ENCODE measurements at regions not wholly inside any gene's neighbourhood (a gene's known extent, or its start where the extent isn't known, plus 50 kb on each side); places are given as distances from the start of the nearest gene placed in this dataset.
A peak's percentile ranks its signal among the peaks of the same experiment; 100 is the strongest.

DNA sequence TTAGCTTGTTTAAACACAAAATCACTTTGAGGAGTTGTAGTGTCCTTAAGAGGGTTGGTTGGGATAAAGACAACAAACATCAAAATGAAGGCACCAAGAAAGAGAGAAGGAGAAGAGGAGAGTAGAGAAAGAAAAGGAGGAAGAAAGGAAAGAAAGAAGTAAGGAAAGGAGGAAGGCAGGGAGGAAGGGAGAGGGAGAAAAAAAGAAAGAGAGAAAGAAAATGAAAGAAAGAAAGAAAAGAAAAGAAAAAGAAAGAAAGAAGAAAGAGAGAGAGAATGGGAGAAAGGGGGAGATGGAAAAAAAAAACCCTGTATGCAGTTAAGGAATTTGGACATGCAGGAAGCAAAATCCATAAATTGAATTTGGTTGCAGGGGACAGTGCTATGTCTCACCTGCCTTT is 635.4 kb upstream of the FZD8 start:
- TF ChIP-seq, protein P1, sequence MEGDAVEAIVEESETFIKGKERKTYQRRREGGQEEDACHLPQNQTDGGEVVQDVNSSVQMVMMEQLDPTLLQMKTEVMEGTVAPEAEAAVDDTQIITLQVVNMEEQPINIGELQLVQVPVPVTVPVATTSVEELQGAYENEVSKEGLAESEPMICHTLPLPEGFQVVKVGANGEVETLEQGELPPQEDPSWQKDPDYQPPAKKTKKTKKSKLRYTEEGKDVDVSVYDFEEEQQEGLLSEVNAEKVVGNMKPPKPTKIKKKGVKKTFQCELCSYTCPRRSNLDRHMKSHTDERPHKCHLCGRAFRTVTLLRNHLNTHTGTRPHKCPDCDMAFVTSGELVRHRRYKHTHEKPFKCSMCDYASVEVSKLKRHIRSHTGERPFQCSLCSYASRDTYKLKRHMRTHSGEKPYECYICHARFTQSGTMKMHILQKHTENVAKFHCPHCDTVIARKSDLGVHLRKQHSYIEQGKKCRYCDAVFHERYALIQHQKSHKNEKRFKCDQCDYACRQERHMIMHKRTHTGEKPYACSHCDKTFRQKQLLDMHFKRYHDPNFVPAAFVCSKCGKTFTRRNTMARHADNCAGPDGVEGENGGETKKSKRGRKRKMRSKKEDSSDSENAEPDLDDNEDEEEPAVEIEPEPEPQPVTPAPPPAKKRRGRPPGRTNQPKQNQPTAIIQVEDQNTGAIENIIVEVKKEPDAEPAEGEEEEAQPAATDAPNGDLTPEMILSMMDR (IDR thresholded peaks at IDR 0.05; ENCODE audit: low read depth, low read length) = no peak

DNA sequence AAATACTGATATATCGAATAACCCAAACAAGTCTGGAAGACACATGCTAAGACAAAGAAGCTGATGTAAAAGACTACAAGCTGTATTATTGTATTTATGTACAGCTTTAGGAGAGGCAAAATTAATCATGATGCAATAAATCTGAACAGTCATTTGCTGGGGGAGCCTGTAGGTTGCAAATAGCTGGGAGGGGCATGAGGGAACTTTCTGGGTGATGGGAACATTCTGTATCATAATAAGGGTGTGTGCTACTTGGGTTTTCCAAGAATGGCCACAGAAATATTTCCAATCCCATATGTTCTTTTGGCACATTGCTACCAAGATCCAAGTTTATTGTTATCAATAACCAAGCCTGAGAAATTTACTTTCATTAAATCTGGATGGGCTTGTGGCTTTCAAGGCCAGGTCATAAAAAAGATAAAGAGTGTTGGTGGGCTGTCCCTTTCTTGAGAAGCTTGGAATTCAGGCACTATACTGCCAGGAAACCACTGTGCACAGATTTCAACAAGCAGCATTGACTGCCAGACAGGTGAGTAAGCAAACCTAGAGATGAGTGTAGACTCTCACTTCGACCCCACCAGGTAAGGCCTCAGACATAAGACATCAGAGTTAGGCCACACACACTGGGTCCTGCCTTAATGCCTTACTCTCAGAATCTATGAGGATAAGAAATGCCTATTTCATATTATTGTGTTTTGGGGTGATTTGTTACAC is 629.7 kb upstream of the FZD8 start:
- Histone ChIP-seq H3K9me3 (ENCODE audit: low read depth) (no peaks in the 10 kb centered on the region), H3K36me3 (no peaks in the 10 kb centered on the region), H3K4me3 (no peak overlapping the region), H3K27me3 (no peaks in the 10 kb centered on the region), H3K27ac (no peak overlapping the region), H3K4me1 (ENCODE audit: low read depth) (peaks cover 9% of the 10 kb centered on the region)
- TF ChIP-seq, protein P1 (IDR thresholded peaks at IDR 0.05; ENCODE audit: low read depth, low read length) = no peak
- DNase-seq (ENCODE audit: low read depth in 1 of 2, low spot score in 1 of 2) = no peak

More for the DNA sequence above, 635.4 kb upstream of the FZD8 start:
- no peak overlapping the region for H3K27ac ChIP-seq
- no peaks in the 10 kb centered on the region for H3K9me3 ChIP-seq (ENCODE audit: low read depth)
- no peaks in the 10 kb centered on the region for H3K36me3 ChIP-seq
- no peak for DNase-seq (ENCODE audit: low read depth in 1 of 2, low spot score in 1 of 2)
- H3K4me3 ChIP-seq = no peak overlapping the region
- H3K27me3 ChIP-seq = no peaks in the 10 kb centered on the region
- peaks cover 6% of the 10 kb centered on the region for H3K4me1 ChIP-seq (ENCODE audit: low read depth)

DNA sequence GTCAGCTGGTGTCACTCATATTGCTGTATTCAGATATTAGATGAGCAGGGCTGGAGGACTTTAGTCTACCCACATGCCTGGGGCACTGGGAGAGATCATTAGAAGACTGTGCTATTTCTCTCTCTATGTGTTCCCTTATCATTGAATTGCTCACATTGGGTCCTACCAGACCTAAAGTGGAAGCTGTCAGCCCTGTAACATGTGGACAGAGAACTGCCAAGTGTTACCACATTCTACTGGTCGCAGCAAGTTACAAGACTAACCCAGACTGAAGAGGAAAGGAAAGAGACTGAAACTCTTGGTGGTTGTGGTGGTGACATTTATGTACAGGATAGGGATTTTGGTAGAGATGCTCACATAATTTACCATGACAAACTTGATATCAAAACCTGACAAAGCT is 627.1 kb upstream of the FZD8 start:
- Histone ChIP-seq H3K36me3 (no peaks in the 10 kb centered on the region), H3K9me3 (ENCODE audit: low read depth) (no peaks in the 10 kb centered on the region), H3K27ac (no peak overlapping the region), H3K4me3 (no peak overlapping the region), H3K4me1 (ENCODE audit: low read depth) (peaks cover 10% of the 10 kb centered on the region), H3K27me3 (no peaks in the 10 kb centered on the region)
- peak in 1 of 2 donors; percentile 61 for DNase-seq (ENCODE audit: low read depth in 1 of 2, low spot score in 1 of 2)
- TF ChIP-seq, protein P1 (IDR thresholded peaks at IDR 0.05; ENCODE audit: low read depth, low read length) = no peak

DNA sequence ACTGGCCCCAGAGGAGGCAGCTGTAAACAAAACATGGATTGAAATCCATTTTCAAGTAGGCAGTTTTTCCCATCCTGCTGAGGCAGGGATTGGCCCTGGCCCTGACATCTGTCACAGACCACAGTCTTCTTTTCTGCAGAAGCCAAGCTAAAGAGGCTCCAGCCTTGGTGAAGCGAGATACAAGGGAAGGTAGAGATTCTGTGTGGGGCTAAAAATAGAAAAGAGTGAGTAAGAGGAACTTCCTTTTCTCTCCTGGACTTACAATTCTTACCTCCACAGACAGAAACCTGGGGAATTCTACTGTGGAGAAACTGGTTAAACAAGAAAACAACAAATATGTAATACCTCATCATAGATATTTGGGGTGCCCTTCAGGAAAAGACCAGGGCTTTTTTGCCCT is 624.8 kb upstream of the FZD8 start:
- no peak overlapping the region for H3K4me3 ChIP-seq
- H3K27ac ChIP-seq = peak overlapping the region; percentile 8
- H3K27me3 ChIP-seq = no peaks in the 10 kb centered on the region
- peaks cover 10% of the 10 kb centered on the region for H3K4me1 ChIP-seq (ENCODE audit: low read depth)
- no peaks in the 10 kb centered on the region for H3K36me3 ChIP-seq
- no peaks in the 10 kb centered on the region for H3K9me3 ChIP-seq (ENCODE audit: low read depth)
- DNase-seq (ENCODE audit: low read depth in 1 of 2, low spot score in 1 of 2) = no peak
- TF ChIP-seq, protein P1 (IDR thresholded peaks at IDR 0.05; ENCODE audit: low read depth, low read length) = no peak

DNA sequence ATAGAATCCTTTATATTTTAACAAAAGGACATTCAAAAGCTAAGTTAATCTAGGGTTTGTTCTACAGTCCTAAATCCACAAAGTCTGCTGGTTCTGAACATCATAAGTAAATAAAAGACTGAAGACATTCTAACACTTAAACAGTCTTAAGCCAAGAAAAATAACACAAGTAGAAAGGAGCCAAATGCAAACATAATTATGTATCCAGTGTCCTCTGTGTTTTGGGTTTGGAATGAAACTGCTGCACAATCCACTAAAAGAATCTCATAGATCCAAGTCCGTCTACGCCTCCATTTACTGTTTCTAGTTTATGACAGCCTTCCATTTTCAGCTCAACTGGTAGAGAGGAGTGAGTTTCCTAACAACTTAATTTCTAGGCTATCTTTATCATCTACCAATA is 623.6 kb upstream of the FZD8 start:
- no peak for DNase-seq (ENCODE audit: low read depth in 1 of 2, low spot score in 1 of 2)
- no peaks in the 10 kb centered on the region for H3K9me3 ChIP-seq (ENCODE audit: low read depth)
- H3K36me3 ChIP-seq = no peaks in the 10 kb centered on the region
- no peak overlapping the region for H3K27ac ChIP-seq
- TF ChIP-seq, protein P1 (IDR thresholded peaks at IDR 0.05; ENCODE audit: low read depth, low read length) = no peak
- H3K27me3 ChIP-seq = no peaks in the 10 kb centered on the region
- peaks cover 10% of the 10 kb centered on the region for H3K4me1 ChIP-seq (ENCODE audit: low read depth)
- H3K4me3 ChIP-seq = no peak overlapping the region
